Right lobe of liver (tissue), 4 donors: ENCODE measurements at regions not wholly inside any gene's neighbourhood (a gene's known extent, or its start where the extent isn't known, plus 50 kb on each side); places are given as distances from the start of the nearest gene placed in this dataset.

Source experiments
- POLR2A ChIP-seq: fragments of 450-650 bp; IDR thresholded peaks from one replicate; pipeline ENCODE4 v1.6.1; 2017; ENCODE audit warnings: antibody characterized with exemption, mild to moderate bottlenecking
- TF ChIP-seq, protein P1 (sequence below), 4 donors: fragments of 200-600 bp in 3 of 4; fragments of 450-650 bp in 1 of 4; IDR thresholded peaks; one replicate each; pipeline versions ENCODE4 v1.5.1 to v1.8.0; 2016 to 2022; ENCODE audit warnings: antibody characterized with exemption in 4 of 4, mild to moderate bottlenecking in 2 of 4
- donor health status: DM: no; HTN: no; CAD: no.
- donor health status: DM: no; HTN: no; CAD: no.
- donor health status: DM: no; HTN: yes; CAD: no.

GRCh38 chr2:221347471-221347870 lies 224.6 kb downstream of the EPHA4 start:
- TF ChIP-seq, protein P1, sequence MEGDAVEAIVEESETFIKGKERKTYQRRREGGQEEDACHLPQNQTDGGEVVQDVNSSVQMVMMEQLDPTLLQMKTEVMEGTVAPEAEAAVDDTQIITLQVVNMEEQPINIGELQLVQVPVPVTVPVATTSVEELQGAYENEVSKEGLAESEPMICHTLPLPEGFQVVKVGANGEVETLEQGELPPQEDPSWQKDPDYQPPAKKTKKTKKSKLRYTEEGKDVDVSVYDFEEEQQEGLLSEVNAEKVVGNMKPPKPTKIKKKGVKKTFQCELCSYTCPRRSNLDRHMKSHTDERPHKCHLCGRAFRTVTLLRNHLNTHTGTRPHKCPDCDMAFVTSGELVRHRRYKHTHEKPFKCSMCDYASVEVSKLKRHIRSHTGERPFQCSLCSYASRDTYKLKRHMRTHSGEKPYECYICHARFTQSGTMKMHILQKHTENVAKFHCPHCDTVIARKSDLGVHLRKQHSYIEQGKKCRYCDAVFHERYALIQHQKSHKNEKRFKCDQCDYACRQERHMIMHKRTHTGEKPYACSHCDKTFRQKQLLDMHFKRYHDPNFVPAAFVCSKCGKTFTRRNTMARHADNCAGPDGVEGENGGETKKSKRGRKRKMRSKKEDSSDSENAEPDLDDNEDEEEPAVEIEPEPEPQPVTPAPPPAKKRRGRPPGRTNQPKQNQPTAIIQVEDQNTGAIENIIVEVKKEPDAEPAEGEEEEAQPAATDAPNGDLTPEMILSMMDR (IDR thresholded peaks at IDR 0.05): no peak
- no peak for TF ChIP-seq POLR2A
